Skin of body (tissue), 1 donor: ENCODE measurements at regions not wholly inside any gene's neighbourhood (a gene's known extent, or its start where the extent isn't known, plus 50 kb on each side); places are given as distances from the start of the nearest gene placed in this dataset.
"Not testable (repeated sequence)": the region's sequence is repeated elsewhere in the genome, so short reads cannot be mapped to it uniquely, and the experiment has no call there.

Source experiments
- DNase-seq: peaks from one replicate; lab custom pipeline; 2025; lab: John Stamatoyannopoulos, UW

- no peak for DNase-seq
These were observed 497.7 kb downstream of the STK39 start for GRCh38 chr2:167749660-167750059.

- DNase-seq = no peak
These were observed 498.4 kb downstream of the STK39 start for GRCh38 chr2:167749016-167749415.

- no peak for DNase-seq
These were observed 498.9 kb downstream of the STK39 start for GRCh38 chr2:167748536-167748935.

- DNase-seq = no peak
These were observed 501.7 kb downstream of the STK39 start for GRCh38 chr2:167745667-167746066.

- DNase-seq = not testable (repeated sequence)
These were observed 507.5 kb downstream of the STK39 start for GRCh38 chr2:167739921-167740320.

- no peak for DNase-seq
These were observed 513.6 kb downstream of the STK39 start for GRCh38 chr2:167733747-167734146.

GRCh38 chr2:167732326-167732725 is 515.1 kb downstream of the STK39 start:
- DNase-seq = no peak

- DNase-seq = no peak
These were observed 517.5 kb downstream of the STK39 start for GRCh38 chr2:167729911-167730310.

- no peak for DNase-seq
These were observed 520.6 kb downstream of the STK39 start for GRCh38 chr2:167726788-167727187.

- no peak for DNase-seq
These were observed 525.8 kb downstream of the STK39 start for GRCh38 chr2:167721593-167721992.

GRCh38 chr2:167719410-167719809 is 528.0 kb downstream of the STK39 start:
- DNase-seq = no peak

- DNase-seq = no peak
These were observed 528.8 kb downstream of the STK39 start for GRCh38 chr2:167718560-167718959.

- no peak for DNase-seq
These were observed 531.5 kb downstream of the STK39 start for GRCh38 chr2:167715932-167716331.

- not testable (repeated sequence) for DNase-seq
These were observed 531.9 kb downstream of the STK39 start for GRCh38 chr2:167715498-167715897.

- DNase-seq = no peak
These were observed 535.1 kb downstream of the STK39 start for GRCh38 chr2:167712275-167712674.

- no peak for DNase-seq
These were observed 538.4 kb downstream of the STK39 start for GRCh38 chr2:167708998-167709397.

GRCh38 chr2:167706800-167707199 is 540.6 kb downstream of the STK39 start:
- DNase-seq = no peak

GRCh38 chr2:167703441-167703840 is 544.0 kb downstream of the STK39 start:
- no peak for DNase-seq

GRCh38 chr2:167702227-167702626 is 545.2 kb downstream of the STK39 start:
- no peak for DNase-seq

- peak; percentile 4 for DNase-seq
These were observed 545.7 kb downstream of the STK39 start for GRCh38 chr2:167701651-167702050.

- no peak for DNase-seq
These were observed 549.4 kb downstream of the STK39 start for GRCh38 chr2:167697948-167698347.

- no peak for DNase-seq
These were observed 550.2 kb downstream of the STK39 start for GRCh38 chr2:167697194-167697593.

- no peak for DNase-seq
These were observed 554.5 kb downstream of the STK39 start for GRCh38 chr2:167692936-167693335.

- no peak for DNase-seq
These were observed 555.2 kb downstream of the STK39 start for GRCh38 chr2:167692191-167692590.
